ENCODE measurements at regions not wholly inside any gene's neighbourhood (a gene's known extent, or its start where the extent isn't known, plus 50 kb on each side); places are given as distances from the start of the nearest gene placed in this dataset.

DNA sequence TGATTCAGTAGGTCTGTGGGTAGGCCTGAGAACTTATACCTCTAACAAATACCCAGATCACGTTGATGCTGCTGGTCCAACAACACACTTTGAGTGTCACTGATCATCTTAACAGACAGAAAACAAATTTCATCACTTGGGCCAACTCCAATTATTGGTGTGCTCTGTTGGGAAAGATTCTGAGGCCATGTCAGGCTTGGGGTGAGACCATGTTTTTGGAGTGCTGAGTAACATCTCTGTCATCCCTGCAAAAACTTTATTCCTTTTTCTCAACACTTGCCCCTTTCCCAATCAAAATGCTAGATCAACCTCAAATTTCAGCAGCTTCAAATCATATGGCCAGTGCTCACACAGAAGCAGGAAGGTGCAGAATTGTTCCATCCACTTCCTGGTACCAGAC is 108.8 kb upstream of the TENT5A start:
- TF ChIP-seq POLR2AphosphoS5 (IDR thresholded peaks at IDR 0.05; ENCODE audit: low read depth), result no peak
- TF ChIP-seq, protein P1, sequence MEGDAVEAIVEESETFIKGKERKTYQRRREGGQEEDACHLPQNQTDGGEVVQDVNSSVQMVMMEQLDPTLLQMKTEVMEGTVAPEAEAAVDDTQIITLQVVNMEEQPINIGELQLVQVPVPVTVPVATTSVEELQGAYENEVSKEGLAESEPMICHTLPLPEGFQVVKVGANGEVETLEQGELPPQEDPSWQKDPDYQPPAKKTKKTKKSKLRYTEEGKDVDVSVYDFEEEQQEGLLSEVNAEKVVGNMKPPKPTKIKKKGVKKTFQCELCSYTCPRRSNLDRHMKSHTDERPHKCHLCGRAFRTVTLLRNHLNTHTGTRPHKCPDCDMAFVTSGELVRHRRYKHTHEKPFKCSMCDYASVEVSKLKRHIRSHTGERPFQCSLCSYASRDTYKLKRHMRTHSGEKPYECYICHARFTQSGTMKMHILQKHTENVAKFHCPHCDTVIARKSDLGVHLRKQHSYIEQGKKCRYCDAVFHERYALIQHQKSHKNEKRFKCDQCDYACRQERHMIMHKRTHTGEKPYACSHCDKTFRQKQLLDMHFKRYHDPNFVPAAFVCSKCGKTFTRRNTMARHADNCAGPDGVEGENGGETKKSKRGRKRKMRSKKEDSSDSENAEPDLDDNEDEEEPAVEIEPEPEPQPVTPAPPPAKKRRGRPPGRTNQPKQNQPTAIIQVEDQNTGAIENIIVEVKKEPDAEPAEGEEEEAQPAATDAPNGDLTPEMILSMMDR (IDR thresholded peaks at IDR 0.05; ENCODE audit: insufficient read depth, low read length), result no peak
- TF ChIP-seq, protein P2, sequence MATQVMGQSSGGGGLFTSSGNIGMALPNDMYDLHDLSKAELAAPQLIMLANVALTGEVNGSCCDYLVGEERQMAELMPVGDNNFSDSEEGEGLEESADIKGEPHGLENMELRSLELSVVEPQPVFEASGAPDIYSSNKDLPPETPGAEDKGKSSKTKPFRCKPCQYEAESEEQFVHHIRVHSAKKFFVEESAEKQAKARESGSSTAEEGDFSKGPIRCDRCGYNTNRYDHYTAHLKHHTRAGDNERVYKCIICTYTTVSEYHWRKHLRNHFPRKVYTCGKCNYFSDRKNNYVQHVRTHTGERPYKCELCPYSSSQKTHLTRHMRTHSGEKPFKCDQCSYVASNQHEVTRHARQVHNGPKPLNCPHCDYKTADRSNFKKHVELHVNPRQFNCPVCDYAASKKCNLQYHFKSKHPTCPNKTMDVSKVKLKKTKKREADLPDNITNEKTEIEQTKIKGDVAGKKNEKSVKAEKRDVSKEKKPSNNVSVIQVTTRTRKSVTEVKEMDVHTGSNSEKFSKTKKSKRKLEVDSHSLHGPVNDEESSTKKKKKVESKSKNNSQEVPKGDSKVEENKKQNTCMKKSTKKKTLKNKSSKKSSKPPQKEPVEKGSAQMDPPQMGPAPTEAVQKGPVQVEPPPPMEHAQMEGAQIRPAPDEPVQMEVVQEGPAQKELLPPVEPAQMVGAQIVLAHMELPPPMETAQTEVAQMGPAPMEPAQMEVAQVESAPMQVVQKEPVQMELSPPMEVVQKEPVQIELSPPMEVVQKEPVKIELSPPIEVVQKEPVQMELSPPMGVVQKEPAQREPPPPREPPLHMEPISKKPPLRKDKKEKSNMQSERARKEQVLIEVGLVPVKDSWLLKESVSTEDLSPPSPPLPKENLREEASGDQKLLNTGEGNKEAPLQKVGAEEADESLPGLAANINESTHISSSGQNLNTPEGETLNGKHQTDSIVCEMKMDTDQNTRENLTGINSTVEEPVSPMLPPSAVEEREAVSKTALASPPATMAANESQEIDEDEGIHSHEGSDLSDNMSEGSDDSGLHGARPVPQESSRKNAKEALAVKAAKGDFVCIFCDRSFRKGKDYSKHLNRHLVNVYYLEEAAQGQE (IDR thresholded peaks at IDR 0.05; ENCODE audit: insufficient replicate concordance, low read depth), result no peak
- TF ChIP-seq GABPA (IDR thresholded peaks at IDR 0.05; ENCODE audit: low read depth), result no peak
- no peak for TF ChIP-seq SPI1 (IDR thresholded peaks at IDR 0.05; ENCODE audit: borderline replicate concordance, low read depth)

Data from HL-60 (cell line).